ENCODE measurements at regions not wholly inside any gene's neighbourhood (a gene's known extent, or its start where the extent isn't known, plus 50 kb on each side); places are given as distances from the start of the nearest gene placed in this dataset.
"Not testable (repeated sequence)": the region's sequence is repeated elsewhere in the genome, so short reads cannot be mapped to it uniquely, and the experiment has no call there.

GRCh38 chr10:9254353-9254752 is 1199.9 kb downstream of the GATA3 start:
- Histone ChIP-seq H3K9me3 (no peaks in the 10 kb centered on the region), H3K36me3 (replicated peaks) (no peaks in the 10 kb centered on the region), H3K4me1 (no peaks in the 10 kb centered on the region), H3K27me3 (ENCODE audit: low read depth) (0 out of 2 replicates have a peak, but pooled peaks cover 3% of the 10 kb centered on the region), H3K4me3 (no peak overlapping the region)
- in situ Hi-C loops (cut with MboI; ENCODE audit: low sequenced_read_pairs) = no loop called here
- DNase-seq (ENCODE audit: low spot score in 2 of 2) = no peak

DNA sequence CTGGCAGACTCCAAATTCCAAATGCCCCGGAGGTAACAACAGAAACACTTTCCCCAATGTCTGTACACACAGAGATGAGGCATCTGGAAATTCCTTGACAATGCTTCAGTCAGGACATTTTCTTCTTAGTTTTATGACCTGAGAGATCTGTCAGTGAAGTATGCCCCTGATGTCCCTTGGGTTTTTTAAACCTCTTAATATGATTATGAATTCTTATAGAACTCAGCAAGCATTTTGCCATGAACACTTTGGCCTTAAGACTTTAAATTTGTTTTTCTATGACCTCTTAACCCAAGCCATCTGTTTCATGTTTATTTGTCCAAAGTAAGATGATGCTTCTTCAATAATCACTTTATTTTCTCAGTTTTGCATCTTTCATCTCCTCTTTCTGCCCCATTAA is 1206.2 kb downstream of the GATA3 start:
- in situ Hi-C loops (cut with MboI; ENCODE audit: low sequenced_read_pairs) = no loop called here
- no peaks in the 10 kb centered on the region for H3K9me3 ChIP-seq

DNA sequence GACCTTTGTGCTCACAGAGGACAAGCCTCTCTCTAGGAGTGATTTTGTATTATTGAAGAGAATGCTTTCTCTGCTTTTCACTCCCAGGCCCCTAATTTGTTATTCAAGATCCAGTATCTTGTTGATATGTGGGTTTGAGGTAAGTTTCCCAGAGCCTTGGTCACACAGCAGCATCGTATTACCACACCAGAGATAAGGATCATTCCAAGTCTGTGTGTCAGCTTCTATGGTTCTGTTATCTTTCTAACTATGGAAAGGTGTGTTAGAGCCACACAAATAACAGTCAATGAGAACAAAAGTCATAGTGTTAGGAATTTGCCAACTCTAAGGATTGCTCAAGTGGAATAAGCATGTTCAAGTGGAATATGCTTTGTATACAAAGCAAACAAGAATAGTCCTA is 1208.3 kb downstream of the GATA3 start:
- in situ Hi-C loops (cut with MboI; ENCODE audit: low sequenced_read_pairs) = no loop called here
- Histone ChIP-seq H3K9me3 (no peaks in the 10 kb centered on the region), H3K4me1 (no peaks in the 10 kb centered on the region), H3K27me3 (ENCODE audit: low read depth) (0 out of 2 replicates have a peak, but pooled peaks cover 5% of the 10 kb centered on the region), H3K4me3 (no peak overlapping the region), H3K36me3 (replicated peaks) (no peaks in the 10 kb centered on the region)
- no peak for DNase-seq (ENCODE audit: low spot score in 2 of 2)

More for the DNA sequence above, 1206.2 kb downstream of the GATA3 start:
- no peak overlapping the region for H3K4me3 ChIP-seq
- H3K27me3 ChIP-seq (ENCODE audit: low read depth) = 0 out of 2 replicates have a peak, but pooled peaks cover 5% of the 10 kb centered on the region
- no peaks in the 10 kb centered on the region for H3K36me3 ChIP-seq (replicated peaks)
- DNase-seq (ENCODE audit: low spot score in 2 of 2) = no peak
- H3K4me1 ChIP-seq = no peaks in the 10 kb centered on the region

DNA sequence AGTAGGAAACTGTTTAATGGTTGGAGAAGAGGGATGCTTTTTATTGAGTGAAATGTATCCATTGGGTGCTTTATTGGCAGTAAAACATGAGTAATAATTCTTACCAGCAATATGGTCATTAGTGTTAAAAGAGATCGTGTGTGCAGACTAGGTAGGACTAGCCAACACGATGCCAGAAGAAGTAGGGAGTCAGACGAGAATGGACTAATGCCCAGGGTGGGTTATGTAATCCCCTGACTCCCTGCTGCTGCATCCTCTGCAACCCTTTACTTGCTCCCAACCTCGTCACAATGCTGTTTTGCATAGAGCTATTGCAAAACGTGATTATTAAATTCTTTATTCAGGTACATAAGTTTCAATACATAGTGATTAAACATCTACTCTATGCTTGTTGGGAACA is 1213.7 kb downstream of the GATA3 start:
- no peaks in the 10 kb centered on the region; the same call in 1 of the 2 replicates for H3K4me1 ChIP-seq
- in situ Hi-C loops (cut with MboI; ENCODE audit: low sequenced_read_pairs) = no loop called here
- 0 out of 2 replicates have a peak, but pooled peaks cover 3% of the 10 kb centered on the region for H3K27me3 ChIP-seq (ENCODE audit: low read depth)
- H3K36me3 ChIP-seq (replicated peaks) = no peaks in the 10 kb centered on the region
- no peaks in the 10 kb centered on the region for H3K9me3 ChIP-seq
- DNase-seq (ENCODE audit: low spot score in 2 of 2) = no peak
- H3K4me3 ChIP-seq = no peak overlapping the region

GRCh38 chr10:9273126-9273833 is 1218.8 kb downstream of the GATA3 start:
- H3K4me1 ChIP-seq; H3K27me3 ChIP-seq (ENCODE audit: low read depth); DNase-seq (ENCODE audit: low spot score in 2 of 2); H3K36me3 ChIP-seq (replicated peaks); in situ Hi-C loops (cut with MboI; ENCODE audit: low sequenced_read_pairs); H3K9me3 ChIP-seq; H3K4me3 ChIP-seq: not testable (repeated sequence)

DNA sequence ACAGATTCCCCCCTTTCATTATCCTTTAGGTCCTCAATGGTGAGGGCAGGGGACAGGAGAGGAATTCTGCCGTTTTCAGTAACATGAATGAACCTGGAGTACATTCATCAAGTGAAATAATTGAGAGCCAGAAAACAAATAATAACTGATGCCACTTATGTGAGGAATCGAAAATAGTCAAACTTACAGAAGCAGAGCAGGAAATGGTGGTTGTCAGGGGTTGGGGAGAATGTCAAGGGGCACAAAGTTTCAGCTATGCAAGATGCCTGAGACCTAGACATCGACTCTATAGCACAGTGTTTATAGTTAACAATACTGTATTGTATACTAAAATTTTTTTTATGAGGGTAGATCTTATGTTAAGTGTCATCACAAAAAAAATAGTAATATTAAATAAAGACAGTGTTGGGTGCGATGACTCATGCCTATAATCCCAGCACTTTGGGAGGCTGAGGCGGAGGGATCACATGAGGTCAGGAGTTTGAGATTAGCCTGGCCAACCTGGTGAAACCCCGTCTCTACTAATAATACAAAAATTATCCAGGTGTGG is 1219.8 kb downstream of the GATA3 start:
- H3K4me1 ChIP-seq = no peaks in the 10 kb centered on the region
- H3K4me3 ChIP-seq = no peak overlapping the region
- no peak for DNase-seq (ENCODE audit: low spot score in 2 of 2)
- in situ Hi-C loops (cut with MboI; ENCODE audit: low sequenced_read_pairs) = no loop called here
- H3K36me3 ChIP-seq (replicated peaks) = no peaks in the 10 kb centered on the region
- no peaks in the 10 kb centered on the region for H3K27me3 ChIP-seq (ENCODE audit: low read depth)
- no peaks in the 10 kb centered on the region for H3K9me3 ChIP-seq

GRCh38 chr10:9275861-9276260 is 1221.4 kb downstream of the GATA3 start:
- Histone ChIP-seq H3K9me3 (no peaks in the 10 kb centered on the region), H3K36me3 (replicated peaks) (no peaks in the 10 kb centered on the region), H3K27me3 (ENCODE audit: low read depth) (no peaks in the 10 kb centered on the region), H3K4me1 (no peaks in the 10 kb centered on the region), H3K4me3 (no peak overlapping the region)
- in situ Hi-C loops (cut with MboI; ENCODE audit: low sequenced_read_pairs) = loop anchor here (25.0 kb wide), 1 partner anchor 1414 kb away; no protein-coding TSS in a partner anchor
- DNase-seq (ENCODE audit: low spot score in 2 of 2) = no peak

GRCh38 chr10:9285690-9286089 is 1231.2 kb downstream of the GATA3 start:
- DNase-seq (ENCODE audit: low spot score in 2 of 2) = no peak
- Histone ChIP-seq H3K27me3 (ENCODE audit: low read depth) (no peaks in the 10 kb centered on the region), H3K4me1 (no peaks in the 10 kb centered on the region), H3K9me3 (no peaks in the 10 kb centered on the region), H3K4me3 (no peak overlapping the region), H3K36me3 (replicated peaks) (no peaks in the 10 kb centered on the region)
- in situ Hi-C loops (cut with MboI; ENCODE audit: low sequenced_read_pairs) = loop anchor here (25.0 kb wide), 1 partner anchor 1423 kb away; no protein-coding TSS in a partner anchor

GRCh38 chr10:9289811-9290210 is 1235.3 kb downstream of the GATA3 start:
- H3K4me3 ChIP-seq = no peak overlapping the region
- H3K9me3 ChIP-seq = no peaks in the 10 kb centered on the region
- in situ Hi-C loops (cut with MboI; ENCODE audit: low sequenced_read_pairs) = loop anchor here (25.0 kb wide), 1 partner anchor 1428 kb away; no protein-coding TSS in a partner anchor
- H3K36me3 ChIP-seq (replicated peaks) = no peaks in the 10 kb centered on the region
- no peaks in the 10 kb centered on the region for H3K27me3 ChIP-seq (ENCODE audit: low read depth)
- no peak for DNase-seq (ENCODE audit: low spot score in 2 of 2)
- H3K4me1 ChIP-seq = no peaks in the 10 kb centered on the region

DNA sequence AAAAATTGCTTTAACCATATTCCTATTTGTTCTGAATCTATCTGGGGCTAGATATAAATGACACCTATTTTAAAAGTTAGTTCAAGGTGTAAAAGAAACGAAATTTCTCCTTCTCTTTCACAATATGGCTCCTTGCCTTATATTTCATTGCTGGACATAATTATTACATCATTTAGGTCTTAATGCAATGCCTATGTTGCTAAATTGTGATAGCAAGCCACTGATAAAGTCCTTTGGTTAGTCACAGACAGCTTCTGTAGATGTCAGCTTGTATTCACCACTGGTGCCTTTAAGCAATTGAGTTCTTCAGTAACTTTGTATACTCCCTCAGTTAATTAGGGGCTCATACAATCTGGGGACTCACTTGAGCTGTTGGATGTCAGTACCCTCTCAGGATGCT is 1236.6 kb downstream of the GATA3 start:
- DNase-seq (ENCODE audit: low spot score in 2 of 2) = no peak
- Histone ChIP-seq H3K9me3 (no peaks in the 10 kb centered on the region), H3K27me3 (ENCODE audit: low read depth) (no peaks in the 10 kb centered on the region), H3K36me3 (replicated peaks) (no peaks in the 10 kb centered on the region), H3K4me3 (no peak overlapping the region), H3K4me1 (no peaks in the 10 kb centered on the region)
- in situ Hi-C loops (cut with MboI; ENCODE audit: low sequenced_read_pairs) = loop anchor here (25.0 kb wide), 1 partner anchor 1429 kb away; no protein-coding TSS in a partner anchor

GRCh38 chr10:9294132-9294663 is 1239.7 kb downstream of the GATA3 start:
- DNase-seq (ENCODE audit: low spot score in 2 of 2) = no peak
- no peaks in the 10 kb centered on the region for H3K36me3 ChIP-seq (replicated peaks)
- H3K27me3 ChIP-seq (ENCODE audit: low read depth) = no peaks in the 10 kb centered on the region
- in situ Hi-C loops (cut with MboI; ENCODE audit: low sequenced_read_pairs) = loop anchor here (25.0 kb wide), 1 partner anchor 1432 kb away; no protein-coding TSS in a partner anchor
- no peaks in the 10 kb centered on the region for H3K9me3 ChIP-seq
- no peaks in the 10 kb centered on the region for H3K4me1 ChIP-seq
- H3K4me3 ChIP-seq = no peak overlapping the region

GRCh38 chr10:9294865-9295264 is 1240.4 kb downstream of the GATA3 start:
- no peak overlapping the region for H3K4me3 ChIP-seq
- in situ Hi-C loops (cut with MboI; ENCODE audit: low sequenced_read_pairs) = loop anchor here (25.0 kb wide), 1 partner anchor 1433 kb away; no protein-coding TSS in a partner anchor
- H3K9me3 ChIP-seq = no peaks in the 10 kb centered on the region
- no peaks in the 10 kb centered on the region for H3K4me1 ChIP-seq
- no peaks in the 10 kb centered on the region for H3K36me3 ChIP-seq (replicated peaks)
- DNase-seq (ENCODE audit: low spot score in 2 of 2) = no peak
- no peaks in the 10 kb centered on the region for H3K27me3 ChIP-seq (ENCODE audit: low read depth)

GRCh38 chr10:9296190-9296589 is 1241.7 kb downstream of the GATA3 start:
- H3K36me3 ChIP-seq (replicated peaks) = no peaks in the 10 kb centered on the region
- no peaks in the 10 kb centered on the region for H3K9me3 ChIP-seq
- no peak for DNase-seq (ENCODE audit: low spot score in 2 of 2)
- H3K27me3 ChIP-seq (ENCODE audit: low read depth) = no peaks in the 10 kb centered on the region
- H3K4me3 ChIP-seq = no peak overlapping the region
- in situ Hi-C loops (cut with MboI; ENCODE audit: low sequenced_read_pairs) = loop anchor here (25.0 kb wide), 1 partner anchor 1434 kb away; no protein-coding TSS in a partner anchor
- H3K4me1 ChIP-seq = no peaks in the 10 kb centered on the region

- no peaks in the 10 kb centered on the region for H3K9me3 ChIP-seq
- no peak for DNase-seq (ENCODE audit: low spot score in 2 of 2)
- H3K4me3 ChIP-seq = no peak overlapping the region
- H3K36me3 ChIP-seq (replicated peaks) = no peaks in the 10 kb centered on the region
- in situ Hi-C loops (cut with MboI; ENCODE audit: low sequenced_read_pairs) = loop anchor here (25.0 kb wide), 1 partner anchor 1435 kb away; no protein-coding TSS in a partner anchor
- no peaks in the 10 kb centered on the region for H3K4me1 ChIP-seq
- no peaks in the 10 kb centered on the region for H3K27me3 ChIP-seq (ENCODE audit: low read depth)
These were observed 1243.1 kb downstream of the GATA3 start for GRCh38 chr10:9297580-9297979.

Measured in HAP-1 (cell line).